Activated CD4-positive, alpha-beta memory T cell treated with anti-CD3 and anti-CD28 coated beads, Interleukin-2, amount 10 ng/mL, durations not matched to agents 7 days and 5 days (primary cell): ENCODE measurements at regions not wholly inside any gene's neighbourhood (a gene's known extent, or its start where the extent isn't known, plus 50 kb on each side); places are given as distances from the start of the nearest gene placed in this dataset.
"Not testable (repeated sequence)": the region's sequence is repeated elsewhere in the genome, so short reads cannot be mapped to it uniquely, and the experiment has no call there.

Experiments
- CTCF ChIA-PET: fragments of 350-600 bp; sonication (Branson Sonifier 250); formaldehyde crosslinking; loops from one replicate; lab custom pipeline; 2021; ENCODE audit warnings: antibody characterized with exemption, inconsistent platforms; lab: Charles Lee
- POLR2A ChIA-PET: fragments of 350-600 bp; sonication (Branson Sonifier 250); formaldehyde crosslinking; loops from one replicate; lab custom pipeline; 2021; ENCODE audit warnings: antibody characterized with exemption; lab: Charles Lee
- DNase-seq: peaks from one replicate; pipeline ENCODE4 v3.0.0-alpha.2; 2020
- H3K27ac Mint-ChIP-seq: one replicate; pipeline ENCODE4 v1.8.0; 2021; ENCODE audit warnings: mild to moderate bottlenecking, mixed read lengths
- H3K27me3 Mint-ChIP-seq: one replicate; pipeline ENCODE4 v1.8.0; 2021; ENCODE audit warnings: mixed read lengths
- H3K36me3 Mint-ChIP-seq: one replicate; pipeline ENCODE4 v1.8.0; 2021; ENCODE audit warnings: low read depth, mixed read lengths
- H3K4me1 Mint-ChIP-seq: one replicate; pipeline ENCODE4 v1.8.0; 2021; ENCODE audit warnings: mixed read lengths
- H3K4me3 Mint-ChIP-seq: one replicate; pipeline ENCODE4 v1.8.0; 2021; ENCODE audit warnings: mild to moderate bottlenecking, mixed read lengths
- H3K9me3 Mint-ChIP-seq: one replicate; pipeline ENCODE4 v1.8.0; 2021; ENCODE audit warnings: mixed read lengths

DNA sequence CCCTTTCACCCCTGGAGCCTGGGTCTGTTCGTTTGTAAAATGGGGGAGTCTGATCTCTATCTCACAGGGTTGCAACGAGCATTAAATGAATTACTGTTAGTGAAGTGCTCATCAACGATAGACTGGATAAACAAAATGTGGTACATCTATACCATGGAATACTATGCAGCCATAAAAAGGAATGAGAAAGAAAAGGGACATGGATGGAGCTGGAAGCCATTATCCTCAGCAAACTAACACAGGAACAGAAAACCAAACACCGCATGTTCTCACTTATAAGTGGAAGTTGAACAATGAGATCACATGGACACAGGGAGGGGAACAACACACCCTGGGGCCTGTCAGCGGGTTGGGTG lies 348.0 kb upstream of the ID2 start:
- POLR2A ChIA-PET, H3K27ac Mint-ChIP-seq, DNase-seq, CTCF ChIA-PET, H3K9me3 Mint-ChIP-seq, H3K27me3 Mint-ChIP-seq, H3K36me3 Mint-ChIP-seq, H3K4me3 Mint-ChIP-seq: not testable (repeated sequence)
- H3K4me1 Mint-ChIP-seq: peaks cover 53% of the 10 kb centered on the region

DNA sequence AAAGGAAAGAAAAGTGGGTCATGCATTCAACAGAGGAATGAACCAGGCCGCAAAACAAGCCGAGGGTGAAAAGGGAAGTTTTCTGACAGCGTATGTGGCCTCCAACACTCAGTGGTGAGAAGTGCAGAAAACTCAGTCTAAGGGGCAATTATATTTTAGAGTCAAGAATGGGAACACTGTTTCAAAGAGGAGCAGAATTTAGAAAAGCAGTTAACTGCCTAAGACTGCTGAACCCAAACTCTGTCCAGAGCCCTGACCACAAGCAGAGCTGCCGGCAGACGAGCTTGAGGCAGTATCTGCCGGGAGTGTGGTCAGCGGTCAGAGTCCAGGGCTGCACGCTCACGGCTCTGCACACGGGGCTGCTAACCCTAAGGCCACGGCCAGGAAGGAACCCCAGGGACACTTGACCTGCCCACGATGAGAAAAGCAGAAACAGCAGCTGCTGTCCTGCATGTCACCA lies 347.0 kb upstream of the ID2 start:
- Mint-ChIP-seq H3K4me1 (peaks cover 42% of the 10 kb centered on the region), H3K27me3 (peaks cover 6% of the 10 kb centered on the region), H3K36me3 (peaks cover 7% of the 10 kb centered on the region), H3K27ac (peak overlapping the region; percentile 34), H3K4me3 (no peak overlapping the region), H3K9me3 (peaks cover 3% of the 10 kb centered on the region)
- CTCF ChIA-PET: no interaction called here
- POLR2A ChIA-PET: no interaction called here
- no peak for DNase-seq

DNA sequence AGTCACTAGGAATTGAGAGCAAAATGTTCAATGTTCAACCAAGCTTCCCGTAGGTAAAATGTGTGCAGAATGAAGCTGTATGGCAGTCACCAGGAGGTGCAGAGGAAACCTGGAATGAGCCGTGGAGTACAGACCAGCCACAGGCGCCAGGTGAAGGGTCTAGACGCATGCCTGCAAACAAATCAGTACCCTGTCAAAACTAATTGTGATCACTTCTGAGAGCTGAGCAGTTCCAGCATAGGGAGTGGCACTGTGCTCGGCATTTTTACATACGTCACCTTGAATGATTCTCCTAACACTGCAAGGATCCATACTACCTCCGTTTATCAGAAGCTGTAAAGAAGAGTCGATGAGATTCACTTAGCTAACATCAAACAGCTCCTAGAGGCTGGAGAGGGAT lies 346.1 kb upstream of the ID2 start:
- CTCF ChIA-PET: interaction anchor here (1.3 kb wide), 1 partner anchor 11 kb away, joined by 4 read pairs; no protein-coding TSS in a partner anchor
- Mint-ChIP-seq H3K9me3 (peaks cover 3% of the 10 kb centered on the region), H3K27ac (no peak overlapping the region), H3K27me3 (peaks cover 6% of the 10 kb centered on the region), H3K4me3 (no peak overlapping the region), H3K4me1 (peaks cover 34% of the 10 kb centered on the region), H3K36me3 (peaks cover 8% of the 10 kb centered on the region)
- POLR2A ChIA-PET: interaction anchor here (1.6 to 2.1 kb wide), 2 partner anchors 13 to 73 kb away, joined by 3 to 6 read pairs; no protein-coding TSS in a partner anchor
- no peak for DNase-seq

DNA sequence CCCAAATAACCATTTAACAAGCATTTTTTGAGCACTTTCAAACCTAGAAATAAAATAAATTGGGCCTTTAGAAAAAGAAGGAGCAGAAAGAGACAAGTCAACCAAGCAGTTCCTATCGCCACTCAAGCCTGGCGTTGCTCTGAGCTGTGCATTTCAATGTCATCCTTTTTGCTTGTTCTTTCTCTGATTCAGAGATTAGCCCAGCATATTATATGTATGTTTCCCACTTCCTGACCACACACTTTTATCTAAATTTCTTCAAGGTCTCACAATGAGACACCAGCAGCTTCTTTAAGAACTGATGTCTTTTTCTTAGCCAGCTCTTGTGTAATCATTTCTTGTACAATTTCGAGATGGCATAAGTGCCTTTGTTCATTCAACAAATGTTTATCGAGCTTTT lies 344.5 kb upstream of the ID2 start:
- CTCF ChIA-PET: interaction anchor here (0.8 to 1.2 kb wide), 3 partner anchors 13 to 208 kb away, joined by 3 read pairs; no protein-coding TSS in a partner anchor
- H3K27ac Mint-ChIP-seq: peak overlapping the region; percentile 66
- peak overlapping the region; percentile 25 for H3K4me3 Mint-ChIP-seq

GRCh38 chr2:8342407-8342806 lies 339.4 kb upstream of the ID2 start:
- ChIA-PET CTCF (no interaction called here), POLR2A (no interaction called here)
- Mint-ChIP-seq H3K36me3 (peaks cover 3% of the 10 kb centered on the region), H3K27ac (no peak overlapping the region), H3K9me3 (peaks cover 4% of the 10 kb centered on the region), H3K27me3 (no peaks in the 10 kb centered on the region), H3K4me1 (peaks cover 23% of the 10 kb centered on the region), H3K4me3 (no peak overlapping the region)
- DNase-seq: no peak

More for the DNA sequence above, 344.5 kb upstream of the ID2 start:
- DNase-seq: peak; percentile 48
- POLR2A ChIA-PET: interaction anchor here (0.6 to 2.3 kb wide), 23 partner anchors 9 to 612 kb away, joined by 3 to 21 read pairs (median 4); partner anchors contain the start of gene ID2
- Mint-ChIP-seq H3K4me1 (peaks cover 33% of the 10 kb centered on the region), H3K27me3 (peaks cover 5% of the 10 kb centered on the region), H3K36me3 (peaks cover 10% of the 10 kb centered on the region), H3K9me3 (peaks cover 3% of the 10 kb centered on the region)

DNA sequence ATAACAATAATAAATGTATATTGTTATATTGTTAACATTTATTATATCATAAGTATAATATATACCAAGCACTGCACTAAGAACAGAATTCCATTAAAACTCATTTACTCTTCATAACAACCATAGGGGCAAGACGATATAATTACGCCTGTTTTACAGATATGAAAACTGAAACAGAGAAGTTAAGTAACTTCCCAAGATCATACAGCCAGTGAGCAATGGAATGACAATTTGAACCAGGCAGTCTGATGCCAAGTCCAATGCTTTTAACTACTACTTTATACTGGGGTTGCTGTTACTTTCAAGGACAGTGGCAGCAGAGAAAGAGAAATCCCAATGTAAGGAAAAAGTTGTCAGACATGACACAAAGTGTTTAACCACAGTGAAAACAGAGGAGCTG lies 338.8 kb upstream of the ID2 start:
- H3K27ac Mint-ChIP-seq: no peak overlapping the region
- no peaks in the 10 kb centered on the region for H3K27me3 Mint-ChIP-seq
- ChIA-PET POLR2A (no interaction called here), CTCF (no interaction called here)
- DNase-seq: no peak
- peaks cover 16% of the 10 kb centered on the region for H3K4me1 Mint-ChIP-seq
- no peak overlapping the region for H3K4me3 Mint-ChIP-seq
- peaks cover 4% of the 10 kb centered on the region for H3K9me3 Mint-ChIP-seq
- peaks cover 3% of the 10 kb centered on the region for H3K36me3 Mint-ChIP-seq

GRCh38 chr2:8344144-8345097 lies 337.4 kb upstream of the ID2 start:
- H3K27ac Mint-ChIP-seq: no peak overlapping the region
- H3K36me3 Mint-ChIP-seq: peaks cover 3% of the 10 kb centered on the region
- DNase-seq: no peak
- ChIA-PET POLR2A (no interaction called here), CTCF (no interaction called here)
- no peak overlapping the region for H3K4me3 Mint-ChIP-seq
- no peaks in the 10 kb centered on the region for H3K27me3 Mint-ChIP-seq
- H3K9me3 Mint-ChIP-seq: peaks cover 4% of the 10 kb centered on the region
- H3K4me1 Mint-ChIP-seq: peaks cover 14% of the 10 kb centered on the region

- Mint-ChIP-seq H3K4me3 (no peak overlapping the region), H3K9me3 (peaks cover 4% of the 10 kb centered on the region), H3K27ac (no peak overlapping the region), H3K36me3 (peaks cover 3% of the 10 kb centered on the region), H3K27me3 (no peaks in the 10 kb centered on the region), H3K4me1 (peaks cover 14% of the 10 kb centered on the region)
- ChIA-PET POLR2A (interaction anchor here (1.8 kb wide), 1 partner anchor 7 kb away, joined by 9 read pairs; no protein-coding TSS in a partner anchor), CTCF (no interaction called here)
- DNase-seq: no peak
Measured at GRCh38 chr2:8345200-8345599, 336.7 kb upstream of the ID2 start.

GRCh38 chr2:8346208-8346607 lies 335.6 kb upstream of the ID2 start:
- peaks cover 4% of the 10 kb centered on the region for H3K9me3 Mint-ChIP-seq
- H3K27me3 Mint-ChIP-seq: peaks cover 2% of the 10 kb centered on the region
- H3K36me3 Mint-ChIP-seq: no peaks in the 10 kb centered on the region
- H3K4me1 Mint-ChIP-seq: peaks cover 16% of the 10 kb centered on the region
- CTCF ChIA-PET: interaction anchor here (1.0 kb wide), 1 partner anchor 8 kb away, joined by 3 read pairs; no protein-coding TSS in a partner anchor
- DNase-seq: no peak
- POLR2A ChIA-PET: interaction anchor here (0.9 to 1.8 kb wide), 2 partner anchors 8 to 198 kb away, joined by 3 to 9 read pairs; no protein-coding TSS in a partner anchor
- no peak overlapping the region for H3K27ac Mint-ChIP-seq
- H3K4me3 Mint-ChIP-seq: no peak overlapping the region

- Mint-ChIP-seq H3K36me3 (no peaks in the 10 kb centered on the region), H3K9me3 (peaks cover 4% of the 10 kb centered on the region), H3K4me1 (peaks cover 16% of the 10 kb centered on the region), H3K4me3 (no peak overlapping the region), H3K27me3 (peaks cover 4% of the 10 kb centered on the region), H3K27ac (no peak overlapping the region)
- CTCF ChIA-PET: interaction anchor here (1.0 kb wide), 1 partner anchor 9 kb away, joined by 3 read pairs; no protein-coding TSS in a partner anchor
- POLR2A ChIA-PET: interaction anchor here (0.6 to 1.8 kb wide), 3 partner anchors 9 to 198 kb away, joined by 3 to 9 read pairs (median 3); no protein-coding TSS in a partner anchor
- no peak for DNase-seq
Measured at GRCh38 chr2:8346706-8347430, 335.0 kb upstream of the ID2 start.

DNA sequence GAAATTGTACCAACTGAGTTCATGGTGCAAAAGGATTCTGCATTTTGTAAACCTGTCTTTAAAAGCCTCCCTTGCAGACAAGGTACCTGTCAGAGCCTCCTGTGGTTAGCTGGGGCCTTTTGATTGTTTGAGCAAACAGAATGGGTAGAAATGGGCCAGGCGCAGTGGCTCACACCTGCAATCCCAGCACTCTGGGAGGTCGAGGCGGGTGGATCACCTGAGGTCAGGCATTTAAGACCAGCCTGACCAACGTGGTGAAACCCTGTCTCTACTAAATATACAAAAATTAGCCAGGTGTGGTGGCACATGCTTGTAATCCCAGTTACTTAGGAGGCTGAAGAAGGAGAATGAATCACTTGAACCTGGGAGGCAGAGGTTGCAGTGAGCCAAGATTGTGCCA lies 332.9 kb upstream of the ID2 start:
- not testable (repeated sequence) for DNase-seq

GRCh38 chr2:8352296-8352695 lies 329.6 kb upstream of the ID2 start:
- Mint-ChIP-seq H3K36me3 (no peaks in the 10 kb centered on the region), H3K4me1 (peaks cover 2% of the 10 kb centered on the region), H3K27ac (no peak overlapping the region), H3K4me3 (no peak overlapping the region), H3K27me3 (peaks cover 7% of the 10 kb centered on the region), H3K9me3 (peaks cover 4% of the 10 kb centered on the region)
- ChIA-PET POLR2A (interaction anchor here (1.7 kb wide), 1 partner anchor 39 kb away, joined by 4 read pairs; no protein-coding TSS in a partner anchor), CTCF (no interaction called here)
- DNase-seq: no peak

More for the DNA sequence above, 332.9 kb upstream of the ID2 start:
- H3K27me3 Mint-ChIP-seq, H3K36me3 Mint-ChIP-seq, H3K4me3 Mint-ChIP-seq, POLR2A ChIA-PET, H3K27ac Mint-ChIP-seq, CTCF ChIA-PET, H3K9me3 Mint-ChIP-seq: not testable (repeated sequence)
- H3K4me1 Mint-ChIP-seq: peaks cover 16% of the 10 kb centered on the region
